Stimulated activated naive CD8-positive, alpha-beta T cell treated with anti-CD3 and anti-CD28 coated beads, Interleukin-15, Interleukin-2, amounts not matched to agents 100 U/mL and 50 U/mL, for 24 hours (primary cell): ENCODE measurements at regions not wholly inside any gene's neighbourhood (a gene's known extent, or its start where the extent isn't known, plus 50 kb on each side); places are given as distances from the start of the nearest gene placed in this dataset.
"Not testable (repeated sequence)": the region's sequence is repeated elsewhere in the genome, so short reads cannot be mapped to it uniquely, and the experiment has no call there.

Source experiments
- ATAC-seq: fragments of 150-1000 bp; cut with Tn5 transposase; one replicate; pipeline ENCODE4 v1.10.0; 2021
- DNase-seq: peaks from one replicate; pipeline ENCODE4 v3.0.0; 2021

- no peak for ATAC-seq
- DNase-seq = no peak
Observed at GRCh38 chr4:135921081-135921480, 1611.2 kb downstream of the PCDH18 start.

DNA sequence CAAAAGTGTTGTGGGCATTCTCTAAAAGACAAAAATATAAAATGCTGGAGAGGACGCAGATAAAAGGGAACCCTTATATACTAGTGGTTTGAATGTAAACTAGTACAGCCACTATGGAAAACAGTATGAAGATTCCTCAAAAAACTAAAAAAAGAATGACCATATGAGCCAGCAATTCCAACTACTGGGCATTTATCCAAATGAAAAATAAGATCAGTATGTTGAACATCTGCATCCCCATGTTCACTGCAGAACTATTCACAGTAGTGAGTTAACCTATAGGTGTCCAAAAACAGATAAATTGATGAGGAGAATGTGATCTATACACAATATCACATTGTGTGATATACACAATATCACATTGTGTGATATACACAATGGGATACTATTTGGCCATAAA, 1615.3 kb downstream of the PCDH18 start:
- DNase-seq (no peak), ATAC-seq (no peak)

- DNase-seq (no peak), ATAC-seq (no peak)
Observed at GRCh38 chr4:135900956-135901355, 1631.3 kb downstream of the PCDH18 start.

DNA sequence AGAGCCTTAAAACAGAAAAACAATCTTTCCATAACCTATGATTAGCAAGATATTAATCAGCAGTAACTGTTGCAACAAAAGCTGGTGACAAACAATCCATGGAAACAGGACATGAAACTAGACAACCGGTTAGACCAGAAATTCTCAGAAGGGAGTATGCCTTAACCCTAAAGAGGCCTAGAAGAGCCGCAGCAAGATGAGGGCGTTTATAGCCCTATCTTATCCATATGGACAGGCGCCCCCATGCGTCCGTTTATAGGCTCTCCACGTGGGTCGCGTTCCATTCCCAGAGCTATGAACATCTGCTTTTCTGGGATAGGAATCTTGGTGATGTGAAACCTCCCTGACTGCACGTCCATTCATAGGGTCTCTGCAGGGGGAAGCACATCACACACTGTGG, 1662.7 kb upstream of the PABPC4L start:
- not testable (repeated sequence) for ATAC-seq, DNase-seq

DNA sequence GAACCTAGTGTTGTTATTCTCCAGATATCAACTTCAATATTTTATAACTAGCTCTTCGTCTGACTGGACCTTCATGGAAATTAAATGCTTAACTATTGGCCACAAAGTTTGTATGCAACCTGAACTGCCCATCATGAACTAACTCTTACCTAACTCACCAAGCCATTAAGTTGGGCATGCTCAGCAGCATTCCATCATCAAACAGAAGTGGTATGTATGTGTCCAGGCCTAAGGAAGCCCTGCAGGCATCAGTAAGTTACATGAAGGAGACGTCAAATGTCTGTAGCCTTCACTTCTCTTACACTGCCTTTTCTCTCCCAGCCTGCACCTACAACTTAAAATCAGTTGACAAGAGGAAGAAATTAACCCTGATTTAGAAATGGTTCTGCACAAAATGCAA, 1639.2 kb upstream of the PABPC4L start:
- ATAC-seq (no peak), DNase-seq (no peak)

- no peak for ATAC-seq
Observed at GRCh38 chr4:135839712-135840111, 1638.1 kb upstream of the PABPC4L start.

GRCh38 chr4:135838889-135839288, 1637.3 kb upstream of the PABPC4L start:
- ATAC-seq = no peak
- no peak for DNase-seq

More at GRCh38 chr4:135839712-135840111, 1638.1 kb upstream of the PABPC4L start:
- DNase-seq = no peak

GRCh38 chr4:135834471-135834870, 1632.9 kb upstream of the PABPC4L start:
- ATAC-seq = no peak

GRCh38 chr4:135833529-135833928, 1631.9 kb upstream of the PABPC4L start:
- no peak for DNase-seq
- ATAC-seq = no peak

More at GRCh38 chr4:135834471-135834870, 1632.9 kb upstream of the PABPC4L start:
- no peak for DNase-seq

- ATAC-seq = no peak
Observed at GRCh38 chr4:135824759-135825296, 1623.2 kb upstream of the PABPC4L start.

GRCh38 chr4:135804785-135805184, 1603.2 kb upstream of the PABPC4L start:
- no peak for ATAC-seq
- no peak for DNase-seq

More at GRCh38 chr4:135824759-135825296, 1623.2 kb upstream of the PABPC4L start:
- no peak for DNase-seq

- DNase-seq (no peak), ATAC-seq (no peak)
Observed at GRCh38 chr4:135777361-135777760, 1575.8 kb upstream of the PABPC4L start.

DNA sequence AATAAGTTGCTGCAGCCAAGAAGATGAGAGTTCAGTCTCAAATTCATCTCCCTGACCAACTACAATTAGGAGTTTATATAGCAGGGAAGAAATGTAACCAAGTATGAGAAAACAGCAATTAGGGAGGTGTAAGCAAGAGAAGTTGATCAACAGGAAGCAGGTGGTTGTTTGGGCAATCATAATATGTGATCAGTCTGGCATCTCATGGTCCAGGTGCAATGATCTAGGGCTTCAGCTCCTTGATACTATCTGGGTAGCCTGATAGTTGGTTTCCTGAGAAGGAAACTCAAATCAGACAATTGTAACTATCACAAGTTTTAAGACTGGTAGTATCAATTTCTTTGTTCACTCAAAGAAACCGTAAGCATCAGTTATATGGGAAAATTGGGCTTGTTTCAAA, 1574.3 kb upstream of the PABPC4L start:
- no peak for DNase-seq
- no peak for ATAC-seq

DNA sequence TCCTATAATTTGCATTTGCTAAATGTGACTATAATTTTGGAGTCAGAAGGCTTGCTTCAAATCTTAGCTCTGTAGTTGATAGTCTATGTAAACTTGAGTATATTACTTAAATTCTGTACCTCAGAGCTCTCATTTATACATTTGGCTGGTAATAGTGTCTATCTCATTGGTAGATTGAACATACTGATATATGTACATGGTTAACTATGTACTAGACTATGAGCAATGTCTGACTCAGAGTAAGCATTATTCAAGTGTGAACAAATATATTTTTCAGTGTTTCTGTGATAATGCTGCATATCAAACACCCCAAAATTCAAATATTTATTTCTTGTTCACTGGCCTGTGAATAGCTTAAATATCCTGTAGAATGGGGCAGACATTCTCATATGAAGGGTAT, 1568.9 kb upstream of the PABPC4L start:
- DNase-seq (no peak), ATAC-seq (no peak)

GRCh38 chr4:135744928-135745327, 1543.3 kb upstream of the PABPC4L start:
- ATAC-seq (no peak), DNase-seq (no peak)

DNA sequence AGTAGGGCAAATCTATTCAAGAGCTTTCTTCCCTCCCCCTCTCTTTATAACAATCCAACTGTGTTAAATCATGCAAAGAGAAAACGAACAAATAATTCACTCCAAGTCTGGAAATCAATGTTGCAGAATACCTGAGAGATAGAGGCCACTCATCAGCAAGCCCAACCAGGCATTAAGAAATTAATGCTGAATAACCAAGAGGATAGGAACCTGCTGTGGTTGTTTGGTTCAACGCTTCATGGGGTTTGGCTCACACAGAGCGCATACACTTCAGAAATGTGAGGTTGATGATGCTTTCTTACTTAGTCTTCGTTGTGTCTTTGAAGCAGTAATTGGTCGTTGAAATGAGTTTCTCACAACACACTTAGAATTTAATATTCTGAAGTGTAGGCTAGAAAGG, 1540.0 kb upstream of the PABPC4L start:
- DNase-seq = no peak
- ATAC-seq = no peak

DNA sequence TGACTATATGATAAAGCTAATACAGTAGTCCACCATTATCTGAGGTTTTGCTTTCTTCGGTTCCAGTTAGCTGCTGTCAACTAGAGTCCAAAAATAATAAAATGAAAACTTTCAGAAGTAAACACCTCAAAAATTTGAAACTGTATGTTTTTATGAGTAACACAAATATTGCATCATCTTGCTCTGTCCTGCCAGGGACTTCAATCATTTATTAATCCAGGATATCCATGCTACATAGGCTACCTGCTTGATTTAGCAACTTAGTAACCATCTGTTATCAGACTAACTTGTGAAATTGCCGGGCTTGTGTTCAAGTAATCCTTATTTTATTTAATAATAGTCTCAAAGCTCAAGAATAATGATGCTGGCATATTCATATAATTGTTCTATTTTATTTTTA, 1537.8 kb upstream of the PABPC4L start:
- no peak for ATAC-seq
- no peak for DNase-seq

- ATAC-seq (no peak), DNase-seq (no peak)
Observed at GRCh38 chr4:135735512-135735911, 1533.9 kb upstream of the PABPC4L start.

GRCh38 chr4:135732448-135732847, 1530.9 kb upstream of the PABPC4L start:
- ATAC-seq (no peak), DNase-seq (no peak)

- DNase-seq (no peak), ATAC-seq (no peak)
Observed at GRCh38 chr4:135731682-135732081, 1530.1 kb upstream of the PABPC4L start.

GRCh38 chr4:135724421-135724820, 1522.8 kb upstream of the PABPC4L start:
- DNase-seq (no peak), ATAC-seq (no peak)

DNA sequence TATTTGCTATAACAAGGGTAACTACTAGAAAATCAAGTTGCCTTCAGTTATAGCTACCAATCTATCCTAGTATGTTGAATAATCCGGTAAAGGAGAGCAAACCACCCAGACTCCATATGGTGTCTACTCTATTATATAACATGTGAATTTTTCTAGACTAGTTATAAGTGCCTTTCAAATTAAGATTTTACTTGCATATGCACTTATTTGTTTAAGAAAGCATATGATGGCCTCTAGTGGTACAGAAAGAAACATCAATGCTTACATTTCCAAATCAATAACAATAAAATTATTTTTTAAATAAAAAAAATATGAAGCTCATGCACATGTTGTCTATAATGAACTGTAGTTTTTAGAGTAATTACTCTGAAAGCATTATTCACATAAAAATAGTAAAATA, 1516.4 kb upstream of the PABPC4L start:
- ATAC-seq = no peak
- DNase-seq = no peak

- no peak for ATAC-seq
- no peak for DNase-seq
Observed at GRCh38 chr4:135705343-135705742, 1503.8 kb upstream of the PABPC4L start.

GRCh38 chr4:135694066-135694465, 1492.5 kb upstream of the PABPC4L start:
- no peak for ATAC-seq
- DNase-seq = no peak

DNA sequence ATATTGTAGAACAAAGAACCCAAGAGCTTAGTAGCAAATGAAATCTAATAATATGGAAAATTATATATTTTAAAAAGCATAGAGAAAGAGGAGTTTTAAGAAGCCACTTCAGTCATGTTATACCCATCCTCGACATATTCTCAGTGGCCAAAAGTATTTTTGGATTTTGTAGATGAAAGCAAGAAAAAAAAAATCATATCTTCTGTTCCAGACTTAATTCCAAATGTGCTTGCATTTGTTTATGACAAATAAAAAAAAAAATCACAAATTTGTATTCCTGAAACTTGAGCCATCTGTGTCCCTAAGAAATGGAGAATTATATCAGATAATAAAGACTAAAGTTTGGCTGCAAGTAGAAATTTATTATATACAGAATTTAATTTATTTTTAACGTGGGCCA, 1482.4 kb upstream of the PABPC4L start:
- DNase-seq = no peak
- ATAC-seq = no peak
